Left kidney (tissue), 1 donor: ENCODE measurements at regions not wholly inside any gene's neighbourhood (a gene's known extent, or its start where the extent isn't known, plus 50 kb on each side); places are given as distances from the start of the nearest gene placed in this dataset.
A peak's percentile ranks its signal among the peaks of the same experiment; 100 is the strongest.

Experiments used
- DNase-seq: peaks from one replicate; pipeline ENCODE4 v3.0.0-alpha.2; 2013

- no peak for DNase-seq
Measured at GRCh38 chr15:95327183-95327525, 1003.3 kb upstream of the NR2F2 start.

- DNase-seq, result no peak
Measured at GRCh38 chr15:95327661-95328060, 1002.8 kb upstream of the NR2F2 start.

- no peak for DNase-seq
Measured at GRCh38 chr15:95328559-95328958, 1001.9 kb upstream of the NR2F2 start.

GRCh38 chr15:95329362-95329761 is 1001.1 kb upstream of the NR2F2 start:
- DNase-seq, result no peak

- DNase-seq, result no peak
Measured at GRCh38 chr15:95341686-95342085, 988.8 kb upstream of the NR2F2 start.

- DNase-seq, result no peak
Measured at GRCh38 chr15:95345867-95346266, 984.6 kb upstream of the NR2F2 start.

GRCh38 chr15:95346721-95347475 is 983.6 kb upstream of the NR2F2 start:
- no peak for DNase-seq

- DNase-seq, result no peak
Measured at GRCh38 chr15:95347837-95348236, 982.7 kb upstream of the NR2F2 start.

GRCh38 chr15:95350908-95351307 is 979.6 kb upstream of the NR2F2 start:
- DNase-seq, result no peak

GRCh38 chr15:95352631-95353187 is 977.8 kb upstream of the NR2F2 start:
- DNase-seq, result no peak

GRCh38 chr15:95353512-95353911 is 977.0 kb upstream of the NR2F2 start:
- no peak for DNase-seq

- no peak for DNase-seq
Measured at GRCh38 chr15:95359966-95360365, 970.5 kb upstream of the NR2F2 start.

GRCh38 chr15:95362306-95362705 is 968.2 kb upstream of the NR2F2 start:
- no peak for DNase-seq

- no peak for DNase-seq
Measured at GRCh38 chr15:95363646-95364045, 966.9 kb upstream of the NR2F2 start.

GRCh38 chr15:95365511-95366107 is 964.9 kb upstream of the NR2F2 start:
- peak; percentile 82 for DNase-seq

- no peak for DNase-seq
Measured at GRCh38 chr15:95368191-95368590, 962.3 kb upstream of the NR2F2 start.

GRCh38 chr15:95368755-95369601 is 961.5 kb upstream of the NR2F2 start:
- no peak for DNase-seq

- DNase-seq, result no peak
Measured at GRCh38 chr15:95370291-95370690, 960.2 kb upstream of the NR2F2 start.

- no peak for DNase-seq
Measured at GRCh38 chr15:95371664-95372063, 958.8 kb upstream of the NR2F2 start.

- DNase-seq, result no peak
Measured at GRCh38 chr15:95375281-95375680, 955.2 kb upstream of the NR2F2 start.

GRCh38 chr15:95377258-95377852 is 953.1 kb upstream of the NR2F2 start:
- no peak for DNase-seq
